ENCODE measurements at regions not wholly inside any gene's neighbourhood (a gene's known extent, or its start where the extent isn't known, plus 50 kb on each side); places are given as distances from the start of the nearest gene placed in this dataset.
A peak's percentile ranks its signal among the peaks of the same experiment; 100 is the strongest.

- H3K9me3 ChIP-seq (ENCODE audit: control insufficient read depth, low read length), result no peaks in the 10 kb centered on the region
- peak overlapping the region; percentile 77 for H3K9ac ChIP-seq (ENCODE audit: low read length)
- H2AFZ ChIP-seq (ENCODE audit: low read depth, low read length), result no peak overlapping the region
- peak; percentile 53 for DNase-seq
- H3K14ac ChIP-seq (ENCODE audit: low read length in 2 of 2), result no peak overlapping the region
- H3K36me3 ChIP-seq (ENCODE audit: control insufficient read depth in 1 of 2, insufficient read depth in 2 of 2, low read depth in 1 of 2, low read length in 2 of 2), result no peaks in the 10 kb centered on the region
- H3K4ac ChIP-seq (ENCODE audit: low read depth in 1 of 2, low read length in 2 of 2), result no peak overlapping the region
- no peak overlapping the region for H4K91ac ChIP-seq (ENCODE audit: low read length)
- H3K4me2 ChIP-seq (ENCODE audit: low read length, poor library complexity, severe bottlenecking), result no peak overlapping the region
- H3K23ac ChIP-seq (ENCODE audit: low read length in 2 of 2), result no peak overlapping the region
- H3K27me3 ChIP-seq (ENCODE audit: control insufficient read depth in 1 of 2, insufficient read depth in 1 of 2, low read length in 2 of 2), result no peaks in the 10 kb centered on the region
- H2BK5ac ChIP-seq (ENCODE audit: low read depth, low read length, poor library complexity, severe bottlenecking), result peak overlapping the region; percentile 0
- no peak overlapping the region for H3K18ac ChIP-seq (ENCODE audit: low read depth in 1 of 2, low read length in 2 of 2)
- no peak overlapping the region for H4K8ac ChIP-seq (ENCODE audit: low read length)
- no CpG with 5 or more reads among the region's 1 CpG for WGBS
- H2AK5ac ChIP-seq (ENCODE audit: low read length, severe bottlenecking), result no peak overlapping the region
- H2BK120ac ChIP-seq (ENCODE audit: low read depth, low read length), result no peak overlapping the region
- H3K4me1 ChIP-seq (ENCODE audit: control insufficient read depth, insufficient read depth, low read depth, low read length), result peaks cover 2% of the 10 kb centered on the region
- H3K79me1 ChIP-seq (replicated peaks; ENCODE audit: low read length, poor library complexity, severe bottlenecking), result no peaks in the 10 kb centered on the region
- peak overlapping the region in 1 of 2 experiments; percentile 32 for H3K4me3 ChIP-seq (ENCODE audit: insufficient read depth in 1 of 2, low read depth in 1 of 2, low read length in 2 of 2)
- H3K27ac ChIP-seq (ENCODE audit: low read length, poor library complexity, severe bottlenecking), result peak overlapping the region; percentile 73
- no peak overlapping the region for H2BK12ac ChIP-seq (ENCODE audit: low read length in 2 of 2)
- H2BK15ac ChIP-seq (ENCODE audit: low read depth, poor library complexity, severe bottlenecking), result no peak overlapping the region
These were observed 109.8 kb downstream of the HMHB1 start for GRCh38 chr5:143921525-143922311.

- Histone ChIP-seq H3K4me3 (ENCODE audit: insufficient read depth in 1 of 2, low read depth in 1 of 2, low read length in 2 of 2) (no peak overlapping the region), H3K9me3 (ENCODE audit: control insufficient read depth, low read length) (no peaks in the 10 kb centered on the region), H3K4ac (ENCODE audit: low read depth in 1 of 2, low read length in 2 of 2) (no peak overlapping the region), H3K4me1 (ENCODE audit: control insufficient read depth, insufficient read depth, low read depth, low read length) (peaks cover 2% of the 10 kb centered on the region), H3K23ac (ENCODE audit: low read length in 2 of 2) (no peak overlapping the region), H2AK5ac (ENCODE audit: low read length, severe bottlenecking) (no peak overlapping the region), H3K36me3 (ENCODE audit: control insufficient read depth in 1 of 2, insufficient read depth in 2 of 2, low read depth in 1 of 2, low read length in 2 of 2) (no peaks in the 10 kb centered on the region), H3K14ac (ENCODE audit: low read length in 2 of 2) (no peak overlapping the region), H2BK12ac (ENCODE audit: low read length in 2 of 2) (no peak overlapping the region), H3K4me2 (ENCODE audit: low read length, poor library complexity, severe bottlenecking) (no peak overlapping the region), H3K27me3 (ENCODE audit: control insufficient read depth in 1 of 2, insufficient read depth in 1 of 2, low read length in 2 of 2) (no peaks in the 10 kb centered on the region), H3K18ac (ENCODE audit: low read depth in 1 of 2, low read length in 2 of 2) (no peak overlapping the region), H2BK120ac (ENCODE audit: low read depth, low read length) (no peak overlapping the region), H4K91ac (ENCODE audit: low read length) (no peak overlapping the region), H2BK15ac (ENCODE audit: low read depth, poor library complexity, severe bottlenecking) (no peak overlapping the region), H4K8ac (ENCODE audit: low read length) (no peak overlapping the region), H3K9ac (ENCODE audit: low read length) (peak overlapping the region; percentile 77), H2AFZ (ENCODE audit: low read depth, low read length) (no peak overlapping the region), H3K27ac (ENCODE audit: low read length, poor library complexity, severe bottlenecking) (peak overlapping the region; percentile 71), H3K79me1 (replicated peaks; ENCODE audit: low read length, poor library complexity, severe bottlenecking) (no peaks in the 10 kb centered on the region), H2BK5ac (ENCODE audit: low read depth, low read length, poor library complexity, severe bottlenecking) (peak overlapping the region; percentile 5)
- DNase-seq, result peak; percentile 59
- WGBS, result 16% methylated on average over 1 of the region's 2 CpGs
These were observed 110.8 kb downstream of the HMHB1 start for GRCh38 chr5:143922718-143923117.

GRCh38 chr5:143923634-143924266, 111.8 kb downstream of the HMHB1 start:
- no peak overlapping the region for H2BK12ac ChIP-seq (ENCODE audit: low read length in 2 of 2)
- 88% methylated on average over 3 of the region's 6 CpGs for WGBS
- peaks cover 2% of the 10 kb centered on the region for H3K4me1 ChIP-seq (ENCODE audit: control insufficient read depth, insufficient read depth, low read depth, low read length)
- no peak overlapping the region for H3K23ac ChIP-seq (ENCODE audit: low read length in 2 of 2)
- no peak overlapping the region for H2AK5ac ChIP-seq (ENCODE audit: low read length, severe bottlenecking)
- no peak overlapping the region for H4K8ac ChIP-seq (ENCODE audit: low read length)
- H2BK120ac ChIP-seq (ENCODE audit: low read depth, low read length), result no peak overlapping the region
- H4K91ac ChIP-seq (ENCODE audit: low read length), result no peak overlapping the region
- no peak overlapping the region for H2BK5ac ChIP-seq (ENCODE audit: low read depth, low read length, poor library complexity, severe bottlenecking)
- H3K9me3 ChIP-seq (ENCODE audit: control insufficient read depth, low read length), result no peaks in the 10 kb centered on the region
- DNase-seq, result peak; percentile 47
- H3K4me3 ChIP-seq (ENCODE audit: insufficient read depth in 1 of 2, low read depth in 1 of 2, low read length in 2 of 2), result no peak overlapping the region
- no peak overlapping the region for H3K18ac ChIP-seq (ENCODE audit: low read depth in 1 of 2, low read length in 2 of 2)
- no peak overlapping the region for H2BK15ac ChIP-seq (ENCODE audit: low read depth, poor library complexity, severe bottlenecking)
- no peak overlapping the region for H3K4me2 ChIP-seq (ENCODE audit: low read length, poor library complexity, severe bottlenecking)
- no peaks in the 10 kb centered on the region for H3K36me3 ChIP-seq (ENCODE audit: control insufficient read depth in 1 of 2, insufficient read depth in 2 of 2, low read depth in 1 of 2, low read length in 2 of 2)
- H3K27ac ChIP-seq (ENCODE audit: low read length, poor library complexity, severe bottlenecking), result peak overlapping the region; percentile 36
- no peak overlapping the region for H3K4ac ChIP-seq (ENCODE audit: low read depth in 1 of 2, low read length in 2 of 2)
- peak overlapping the region; percentile 77 for H3K9ac ChIP-seq (ENCODE audit: low read length)
- no peaks in the 10 kb centered on the region for H3K79me1 ChIP-seq (replicated peaks; ENCODE audit: low read length, poor library complexity, severe bottlenecking)
- no peak overlapping the region for H3K14ac ChIP-seq (ENCODE audit: low read length in 2 of 2)
- no peak overlapping the region for H2AFZ ChIP-seq (ENCODE audit: low read depth, low read length)
- H3K27me3 ChIP-seq (ENCODE audit: control insufficient read depth in 1 of 2, insufficient read depth in 1 of 2, low read length in 2 of 2), result no peaks in the 10 kb centered on the region

GRCh38 chr5:143924311-143924978, 112.5 kb downstream of the HMHB1 start:
- Histone ChIP-seq H3K9ac (ENCODE audit: low read length) (peak overlapping the region; percentile 77), H3K14ac (ENCODE audit: low read length in 2 of 2) (no peak overlapping the region), H3K36me3 (ENCODE audit: control insufficient read depth in 1 of 2, insufficient read depth in 2 of 2, low read depth in 1 of 2, low read length in 2 of 2) (no peaks in the 10 kb centered on the region), H2AFZ (ENCODE audit: low read depth, low read length) (no peak overlapping the region), H3K23ac (ENCODE audit: low read length in 2 of 2) (no peak overlapping the region), H3K18ac (ENCODE audit: low read depth in 1 of 2, low read length in 2 of 2) (no peak overlapping the region), H2AK5ac (ENCODE audit: low read length, severe bottlenecking) (no peak overlapping the region), H3K4me2 (ENCODE audit: low read length, poor library complexity, severe bottlenecking) (no peak overlapping the region), H2BK5ac (ENCODE audit: low read depth, low read length, poor library complexity, severe bottlenecking) (no peak overlapping the region), H2BK120ac (ENCODE audit: low read depth, low read length) (no peak overlapping the region), H3K79me1 (replicated peaks; ENCODE audit: low read length, poor library complexity, severe bottlenecking) (no peaks in the 10 kb centered on the region), H3K4me1 (ENCODE audit: control insufficient read depth, insufficient read depth, low read depth, low read length) (peaks cover 2% of the 10 kb centered on the region), H3K27me3 (ENCODE audit: control insufficient read depth in 1 of 2, insufficient read depth in 1 of 2, low read length in 2 of 2) (no peaks in the 10 kb centered on the region), H3K27ac (ENCODE audit: low read length, poor library complexity, severe bottlenecking) (no peak overlapping the region), H2BK15ac (ENCODE audit: low read depth, poor library complexity, severe bottlenecking) (no peak overlapping the region), H4K91ac (ENCODE audit: low read length) (no peak overlapping the region), H3K4ac (ENCODE audit: low read depth in 1 of 2, low read length in 2 of 2) (no peak overlapping the region), H3K4me3 (ENCODE audit: insufficient read depth in 1 of 2, low read depth in 1 of 2, low read length in 2 of 2) (no peak overlapping the region), H2BK12ac (ENCODE audit: low read length in 2 of 2) (no peak overlapping the region), H4K8ac (ENCODE audit: low read length) (no peak overlapping the region), H3K9me3 (ENCODE audit: control insufficient read depth, low read length) (no peaks in the 10 kb centered on the region)
- no CpG with 5 or more reads among the region's 4 CpGs for WGBS
- no peak for DNase-seq

Measured in mesenchymal stem cell (in vitro differentiated cells and primary cell).